Natural killer cell (primary cell): ENCODE measurements at regions not wholly inside any gene's neighbourhood (a gene's known extent, or its start where the extent isn't known, plus 50 kb on each side); places are given as distances from the start of the nearest gene placed in this dataset.

ENCODE experiments used
- ATAC-seq, 3 donors: fragments of 150-1000 bp in 2 of 3; fragments of 200-7000 bp in 1 of 3; cut with Tn5 transposase; 1 replicate in 1 of 3; 2 replicates in 2 of 3; pipeline ENCODE4 v1.10.0; 2021; ENCODE audit warnings: mild to moderate bottlenecking in 2 of 3, moderate library complexity in 2 of 3
- DNase-seq, 2 donors: peaks; one replicate each; pipeline versions ENCODE4 v3.0.0 to v3.0.0-alpha.2; 2013 to 2021; ENCODE audit warnings: mixed read lengths in 1 of 2
- H3K27ac ChIP-seq: one replicate; pipeline ENCODE4 v1.5.1; 2013; ENCODE audit warnings: mild to moderate bottlenecking, low read length
- H3K27me3 ChIP-seq: one replicate; pipeline ENCODE4 v1.6.1; 2013; ENCODE audit warnings: low read length; ENCODE audit not compliant: control insufficient read depth, insufficient read depth
- H3K36me3 ChIP-seq: one replicate; pipeline ENCODE4 v1.6.1; 2013; ENCODE audit warnings: low read length; ENCODE audit not compliant: control insufficient read depth, insufficient read depth
- H3K4me1 ChIP-seq: one replicate; pipeline ENCODE4 v1.6.1; 2013; ENCODE audit warnings: low read length; ENCODE audit not compliant: control insufficient read depth, insufficient read depth
- H3K4me3 ChIP-seq: one replicate; pipeline ENCODE4 v1.5.1; 2013; ENCODE audit warnings: low read length
- H3K9me3 ChIP-seq: one replicate; pipeline ENCODE4 v1.6.1; 2013; ENCODE audit warnings: low read length; ENCODE audit not compliant: control insufficient read depth, insufficient read depth
- H3K27ac Mint-ChIP-seq, 2 donors: one replicate each; pipeline ENCODE4 v1.8.0; 2022; ENCODE audit warnings: mild to moderate bottlenecking in 2 of 2, mixed read lengths in 2 of 2, moderate library complexity in 1 of 2
- H3K27me3 Mint-ChIP-seq, 2 donors: one replicate each; pipeline ENCODE4 v1.8.0; 2022; ENCODE audit warnings: low read depth in 2 of 2, mixed read lengths in 2 of 2
- H3K36me3 Mint-ChIP-seq: one replicate; pipeline ENCODE4 v1.8.0; 2022; ENCODE audit warnings: mixed read lengths
- H3K4me1 Mint-ChIP-seq, 2 donors: one replicate each; pipeline ENCODE4 v1.8.0; 2022; ENCODE audit warnings: mixed read lengths in 2 of 2
- H3K4me3 Mint-ChIP-seq: one replicate; pipeline ENCODE4 v1.8.0; 2022; ENCODE audit warnings: mild to moderate bottlenecking, moderate library complexity, mixed read lengths
- H3K9me3 Mint-ChIP-seq, 2 donors: one replicate each; pipeline ENCODE4 v1.8.0; 2022; ENCODE audit warnings: mixed read lengths in 2 of 2
- WGBS: methylation state at CpG from one replicate; pipeline ENCODE4 v1.1.7; 2013; ENCODE audit warnings: missing lambda C conversion rate; ENCODE audit not compliant: insufficient coverage; 5-methylcytosine and 5-hydroxymethylcytosine counted together
- intact Hi-C: fragments of 100-400 bp; cut with micrococcal nuclease; formaldehyde crosslinking; loops from one replicate; pipeline ENCODE4 v1.14.2; 2022
- TF ChIP-seq, protein P1 (sequence below): fragments of 200-600 bp; IDR thresholded peaks from one replicate; pipeline ENCODE4 v1.8.0; 2022; ENCODE audit warnings: antibody characterized with exemption

DNA sequence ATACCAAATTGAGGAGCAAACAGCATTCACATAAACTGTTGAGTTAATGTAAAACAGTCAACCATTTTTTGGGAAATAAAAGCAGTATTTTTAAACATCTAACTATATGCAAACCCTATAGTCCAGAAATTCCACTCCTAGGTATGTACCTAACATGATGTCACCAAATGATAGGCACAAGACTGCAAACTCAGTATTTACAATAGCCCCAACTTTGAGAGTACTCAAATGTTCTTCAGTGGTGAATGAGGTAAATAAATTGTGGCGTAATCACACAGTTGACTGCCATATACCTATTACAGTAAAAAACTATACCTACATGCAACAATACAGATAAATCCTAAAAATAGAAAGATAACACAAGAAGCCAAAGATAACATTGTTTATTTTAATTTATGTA lies 1243.8 kb upstream of the ADGRL3 start:
- DNase-seq (no peak), ATAC-seq (no peak)
- no CpG with 5 or more reads among the region's 1 CpG for WGBS
- Mint-ChIP-seq H3K36me3 (no peaks in the 10 kb centered on the region), H3K9me3 (peaks cover 10 to 20% of the 10 kb centered on the region in 2 donors), H3K27ac (no peak overlapping the region), H3K4me3 (no peak overlapping the region), H3K27me3 (no peaks in the 10 kb centered on the region), H3K4me1 (no peaks in the 10 kb centered on the region)
- no peak overlapping the region for H3K4me3 ChIP-seq
- TF ChIP-seq, protein P1, sequence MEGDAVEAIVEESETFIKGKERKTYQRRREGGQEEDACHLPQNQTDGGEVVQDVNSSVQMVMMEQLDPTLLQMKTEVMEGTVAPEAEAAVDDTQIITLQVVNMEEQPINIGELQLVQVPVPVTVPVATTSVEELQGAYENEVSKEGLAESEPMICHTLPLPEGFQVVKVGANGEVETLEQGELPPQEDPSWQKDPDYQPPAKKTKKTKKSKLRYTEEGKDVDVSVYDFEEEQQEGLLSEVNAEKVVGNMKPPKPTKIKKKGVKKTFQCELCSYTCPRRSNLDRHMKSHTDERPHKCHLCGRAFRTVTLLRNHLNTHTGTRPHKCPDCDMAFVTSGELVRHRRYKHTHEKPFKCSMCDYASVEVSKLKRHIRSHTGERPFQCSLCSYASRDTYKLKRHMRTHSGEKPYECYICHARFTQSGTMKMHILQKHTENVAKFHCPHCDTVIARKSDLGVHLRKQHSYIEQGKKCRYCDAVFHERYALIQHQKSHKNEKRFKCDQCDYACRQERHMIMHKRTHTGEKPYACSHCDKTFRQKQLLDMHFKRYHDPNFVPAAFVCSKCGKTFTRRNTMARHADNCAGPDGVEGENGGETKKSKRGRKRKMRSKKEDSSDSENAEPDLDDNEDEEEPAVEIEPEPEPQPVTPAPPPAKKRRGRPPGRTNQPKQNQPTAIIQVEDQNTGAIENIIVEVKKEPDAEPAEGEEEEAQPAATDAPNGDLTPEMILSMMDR: no peak
- H3K27me3 ChIP-seq: no peaks in the 10 kb centered on the region
- intact Hi-C loops: no loop called here
- H3K27ac ChIP-seq: no peak overlapping the region
- H3K9me3 ChIP-seq: no peaks in the 10 kb centered on the region
- no peaks in the 10 kb centered on the region for H3K36me3 ChIP-seq
- no peaks in the 10 kb centered on the region for H3K4me1 ChIP-seq

DNA sequence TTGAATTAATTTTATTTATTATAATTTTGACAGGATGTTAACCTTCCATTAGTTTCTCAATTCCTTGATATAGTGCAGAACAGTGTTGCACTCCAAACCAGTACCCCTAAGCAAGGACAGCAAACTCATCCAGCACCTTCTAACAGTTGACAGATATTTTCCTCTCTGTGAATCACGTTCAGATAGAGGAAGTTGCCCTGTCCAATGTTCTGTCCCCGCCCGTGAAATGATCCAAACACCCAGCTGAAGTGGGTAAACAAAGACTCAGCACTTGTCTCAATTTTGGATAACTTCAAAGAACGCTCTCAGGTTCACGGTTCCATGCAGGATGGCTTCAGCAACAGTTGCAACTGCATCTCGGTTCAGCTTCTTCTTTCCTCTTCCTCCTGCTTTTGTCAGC lies 1240.0 kb upstream of the ADGRL3 start:
- H3K36me3 Mint-ChIP-seq: no peaks in the 10 kb centered on the region
- peaks cover 10 to 16% of the 10 kb centered on the region in 2 donors for H3K9me3 Mint-ChIP-seq
- TF ChIP-seq, protein P1: no peak
- H3K27ac Mint-ChIP-seq: no peak overlapping the region
- Histone ChIP-seq H3K27me3 (no peaks in the 10 kb centered on the region), H3K4me3 (no peak overlapping the region), H3K9me3 (no peaks in the 10 kb centered on the region), H3K27ac (no peak overlapping the region), H3K4me1 (no peaks in the 10 kb centered on the region), H3K36me3 (no peaks in the 10 kb centered on the region)
- no peak for ATAC-seq
- H3K4me3 Mint-ChIP-seq: no peak overlapping the region
- 77% methylated on average over 6 of the region's 6 CpGs for WGBS
- no peaks in the 10 kb centered on the region for H3K27me3 Mint-ChIP-seq
- intact Hi-C loops: no loop called here
- no peak for DNase-seq
- no peaks in the 10 kb centered on the region for H3K4me1 Mint-ChIP-seq

GRCh38 chr4:59966758-59967157 lies 1233.4 kb upstream of the ADGRL3 start:
- Histone ChIP-seq H3K36me3 (no peaks in the 10 kb centered on the region), H3K27me3 (no peaks in the 10 kb centered on the region), H3K9me3 (no peaks in the 10 kb centered on the region), H3K4me1 (no peaks in the 10 kb centered on the region), H3K4me3 (no peak overlapping the region), H3K27ac (no peak overlapping the region)
- H3K9me3 Mint-ChIP-seq: peaks cover 12 to 19% of the 10 kb centered on the region in 2 donors
- DNase-seq: no peak
- H3K4me3 Mint-ChIP-seq: no peak overlapping the region
- H3K4me1 Mint-ChIP-seq: no peaks in the 10 kb centered on the region
- no peak overlapping the region for H3K27ac Mint-ChIP-seq
- no peak for ATAC-seq
- peaks cover 12% of the 10 kb centered on the region for H3K36me3 Mint-ChIP-seq
- intact Hi-C loops: no loop called here
- TF ChIP-seq, protein P1: no peak
- H3K27me3 Mint-ChIP-seq: no peaks in the 10 kb centered on the region

DNA sequence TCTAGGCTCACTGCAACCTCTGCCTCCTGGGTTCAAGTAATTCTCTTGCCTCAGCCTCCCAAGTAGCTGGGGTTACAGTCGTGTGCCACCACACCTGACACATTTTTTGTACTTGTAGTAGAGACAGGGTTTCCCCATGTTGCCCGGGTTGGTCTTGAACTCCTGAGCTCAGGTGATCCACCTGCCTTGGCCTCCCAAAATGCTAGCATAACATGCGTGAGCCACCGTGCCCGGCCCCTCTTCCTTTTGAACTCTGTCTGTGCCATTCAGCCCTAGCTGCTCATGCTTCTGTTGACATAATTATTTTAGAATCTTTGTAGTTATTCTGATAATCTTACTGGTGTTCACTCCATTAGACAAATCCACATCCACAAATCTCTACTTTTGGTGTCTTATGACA lies 1231.3 kb upstream of the ADGRL3 start:
- TF ChIP-seq, protein P1: no peak
- H3K9me3 ChIP-seq: no peaks in the 10 kb centered on the region
- Mint-ChIP-seq H3K9me3 (peaks cover 12 to 16% of the 10 kb centered on the region in 2 donors), H3K4me3 (no peak overlapping the region), H3K36me3 (peaks cover 12% of the 10 kb centered on the region), H3K27me3 (no peaks in the 10 kb centered on the region), H3K4me1 (no peaks in the 10 kb centered on the region), H3K27ac (no peak overlapping the region)
- no peaks in the 10 kb centered on the region for H3K4me1 ChIP-seq
- H3K36me3 ChIP-seq: no peaks in the 10 kb centered on the region
- no peak overlapping the region for H3K27ac ChIP-seq
- no peak for DNase-seq
- H3K27me3 ChIP-seq: no peaks in the 10 kb centered on the region
- intact Hi-C loops: no loop called here
- no peak overlapping the region for H3K4me3 ChIP-seq
- WGBS: 89% methylated on average over 5 of the region's 5 CpGs
- no peak for ATAC-seq
